ENCODE measurements at regions not wholly inside any gene's neighbourhood (a gene's known extent, or its start where the extent isn't known, plus 50 kb on each side); places are given as distances from the start of the nearest gene placed in this dataset.

- peaks cover 18 to 19% of the 10 kb centered on the region in 2 experiments for H3K9me3 ChIP-seq (ENCODE audit: insufficient read depth in 2 of 2, low read depth in 1 of 2, low read length in 1 of 2)
- H3K23ac ChIP-seq (ENCODE audit: insufficient read length): no peak overlapping the region
- H2BK5ac ChIP-seq (ENCODE audit: low read depth, low read length): no peak overlapping the region
- no peak overlapping the region for H4K91ac ChIP-seq (replicated peaks; ENCODE audit: insufficient read length, low read length)
- no peak overlapping the region for H2BK20ac ChIP-seq (ENCODE audit: low read length)
- no peak overlapping the region for H3K56ac ChIP-seq (replicated peaks; ENCODE audit: insufficient read length, low read depth, low read length)
- H3K4me3 ChIP-seq (ENCODE audit: extremely low read depth in 1 of 4, insufficient read depth in 2 of 4, low read depth in 3 of 4, low read length in 4 of 4): no peak overlapping the region
- no peak overlapping the region for H3K18ac ChIP-seq (ENCODE audit: extremely low read depth, low read length)
- no peaks in the 10 kb centered on the region for H3K4me1 ChIP-seq (replicated peaks in 1 of 4; ENCODE audit: control insufficient read depth in 3 of 4, insufficient read depth in 4 of 4, low read length in 3 of 4)
- WGBS, 2 experiments (ENCODE audit: extremely low coverage in 1 of 2, insufficient coverage in 1 of 2, insufficient read length in 1 of 2, insufficient replicate concordance in 2 of 2, low coverage in 1 of 2, low lambda C conversion rate in 2 of 2, missing lambda C conversion rate in 1 of 2): 91% methylated on average over 2 of the region's 2 CpGs; no CpG with 5 or more reads in 1 of the 2 experiments
- H3K79me2 ChIP-seq (ENCODE audit: control insufficient read depth in 1 of 2, insufficient read depth in 2 of 2, low read length in 2 of 2): no peaks in the 10 kb centered on the region
- H4K20me1 ChIP-seq (replicated peaks in 1 of 2; ENCODE audit: control insufficient read depth in 1 of 2, insufficient read depth in 2 of 2, low read length in 2 of 2): no peaks in the 10 kb centered on the region
- no peak overlapping the region for H2BK120ac ChIP-seq (replicated peaks; ENCODE audit: low read depth, low read length)
- no peak overlapping the region for H3K4ac ChIP-seq (replicated peaks; ENCODE audit: insufficient read length, low read depth, low read length)
- H2BK12ac ChIP-seq (ENCODE audit: low read depth, low read length): no peak overlapping the region
- H2AFZ ChIP-seq (ENCODE audit: low read length): no peak overlapping the region
- H3K14ac ChIP-seq (ENCODE audit: insufficient read length): no peak overlapping the region
- FAIRE-seq: no peak
- no peak overlapping the region for H4K5ac ChIP-seq (ENCODE audit: insufficient read length, low read depth, low read length)
- H3K27ac ChIP-seq (ENCODE audit: low read depth, low read length): no peak overlapping the region
- no peak overlapping the region for H4K8ac ChIP-seq (ENCODE audit: extremely low read depth, insufficient read depth, low read length)
- POLR2A ChIA-PET (ENCODE audit: partially characterized antibody): no interaction called here
- no peaks in the 10 kb centered on the region for H3K27me3 ChIP-seq (replicated peaks in 1 of 4; ENCODE audit: control insufficient read depth in 3 of 4, extremely low read depth in 1 of 4, insufficient read depth in 3 of 4, low read length in 3 of 4)
- no peaks in the 10 kb centered on the region for H3K79me1 ChIP-seq (ENCODE audit: low read depth, low read length)
- CTCF ChIA-PET (ENCODE audit: partially characterized antibody): no interaction called here
- H3K36me3 ChIP-seq (ENCODE audit: control insufficient read depth in 2 of 4, insufficient read depth in 4 of 4, low read length in 3 of 4): no peaks in the 10 kb centered on the region
- H3K23me2 ChIP-seq (ENCODE audit: low read depth, low read length): no peaks in the 10 kb centered on the region
- no peak overlapping the region for H3K9ac ChIP-seq (replicated peaks in 1 of 4; ENCODE audit: extremely low read depth in 1 of 4, low read depth in 3 of 4, low read length in 3 of 4)
- H2AK5ac ChIP-seq (ENCODE audit: low read depth, low read length): no peak overlapping the region
- no peak for DNase-seq (ENCODE audit: low read depth in 1 of 2, low spot score in 2 of 2)
- no peak overlapping the region for H3K4me2 ChIP-seq (ENCODE audit: insufficient read depth in 1 of 2, low read depth in 2 of 2, low read length in 2 of 2)
- H2BK15ac ChIP-seq (ENCODE audit: low read length): no peak overlapping the region
- TF ChIP-seq MAFK (IDR thresholded peaks at IDR 0.05; ENCODE audit: low read depth, low read length) (no peak), KDM1A (IDR thresholded peaks at IDR 0.05; ENCODE audit: borderline replicate concordance, low read length) (no peak), RXRA (IDR thresholded peaks at IDR 0.05; ENCODE audit: insufficient read depth, low read depth, low read length) (no peak), RFX5 (IDR thresholded peaks at IDR 0.05; ENCODE audit: borderline replicate concordance, low read depth, low read length) (no peak), SP1 (IDR thresholded peaks at IDR 0.05; ENCODE audit: low read depth, low read length) (no peak), ASH2L (IDR thresholded peaks at IDR 0.05; ENCODE audit: low read length) (no peak), CTBP2 (IDR thresholded peaks at IDR 0.05; ENCODE audit: borderline replicate concordance, insufficient read depth, insufficient read length, low read length) (no peak), RNF2 (IDR thresholded peaks at IDR 0.05; ENCODE audit: borderline replicate concordance, low read depth, low read length, missing control alignments, poor library complexity, severe bottlenecking) (no peak), CTCF (IDR thresholded peaks at IDR 0.05; ENCODE audit: control extremely low read depth in 1 of 3, insufficient read depth in 1 of 3, low read depth in 1 of 3, low read length in 3 of 3) (no peak), HDAC2 (IDR thresholded peaks at IDR 0.05; ENCODE audit: borderline replicate concordance in 1 of 2, low read depth in 2 of 2, low read length in 2 of 2) (no peak), POLR2A (IDR thresholded peaks at IDR 0.05; ENCODE audit: control extremely low read depth in 1 of 2, low read depth in 2 of 2, low read length in 2 of 2) (no peak), TAF1 (IDR thresholded peaks at IDR 0.05; ENCODE audit: low read depth, low read length) (no peak), TBP (IDR thresholded peaks at IDR 0.05; ENCODE audit: low read depth, low read length) (no peak)
These were observed 161.3 kb downstream of the TM2D1 start for GRCh38 chr1:61563611-61564010.
